Panc1 (cell line): ENCODE measurements at regions not wholly inside any gene's neighbourhood (a gene's known extent, or its start where the extent isn't known, plus 50 kb on each side); places are given as distances from the start of the nearest gene placed in this dataset.

Source experiments
- ATAC-seq: fragments of 200-7000 bp; cut with Tn5 transposase; 2 replicates; pipeline ENCODE4 v1.9.1; 2020; ENCODE audit warnings: mild to moderate bottlenecking, moderate library complexity
- BruUV-seq: library from RNA; stranded (reverse); fragments of 400-500 nt; replicated peaks from 2 replicates; lab custom pipeline; 2021; lab: Mats Ljungman, UMichigan
- CTCF ChIA-PET: fragments of 300-600 bp; sonication (Branson Sonifier 250); formaldehyde crosslinking; loops from one replicate; lab custom pipeline; 2022; ENCODE audit warnings: antibody characterized with exemption; lab: Charles Lee
- POLR2A ChIA-PET: fragments of 300-600 bp; sonication (Branson Sonifier 250); formaldehyde crosslinking; loops from one replicate; lab custom pipeline; 2022; ENCODE audit warnings: antibody characterized with exemption; lab: Charles Lee
- DNase-seq: peaks from one replicate; pipeline ENCODE4 v3.0.0-alpha.2; 2010; ENCODE audit warnings: low read depth, low spot score
- H3K27ac ChIP-seq: 2 replicates; pipeline ENCODE4 v1.5.1; 2011; ENCODE audit warnings: mild to moderate bottlenecking, low read length, inconsistent platforms
- H3K27me3 ChIP-seq: fragments of 200-500 bp; sonication (Bioruptor generic); 2 replicates; pipeline ENCODE4 v1.6.0; 2014; ENCODE audit warnings: low read length, inconsistent platforms; ENCODE audit not compliant: control insufficient read depth, insufficient read depth
- H3K36me3 ChIP-seq: fragments of 200-500 bp; sonication (Bioruptor generic); 2 replicates; pipeline ENCODE4 v1.5.1; 2014; ENCODE audit warnings: inconsistent platforms, mild to moderate bottlenecking, low read length, moderate library complexity; ENCODE audit not compliant: control insufficient read depth, insufficient read depth
- H3K4me1 ChIP-seq: 2 replicates; pipeline ENCODE4 v1.5.1; 2011; ENCODE audit warnings: inconsistent platforms, mild to moderate bottlenecking, low read length, moderate library complexity; ENCODE audit not compliant: control insufficient read depth, insufficient read depth
- H3K4me3 ChIP-seq, 2 experiments: 2 replicates each; pipeline ENCODE4 v1.5.1; 2011 to 2012; ENCODE audit warnings: low read depth in 2 of 2, low read length in 2 of 2, mild to moderate bottlenecking in 2 of 2, inconsistent platforms in 1 of 2, moderate library complexity in 1 of 2
- H3K9me3 ChIP-seq: fragments of 200-500 bp; sonication (Bioruptor generic); 2 replicates; pipeline ENCODE4 v1.5.1; 2014; ENCODE audit warnings: low read depth, mild to moderate bottlenecking, inconsistent platforms, low read length, moderate library complexity; ENCODE audit not compliant: control insufficient read depth, insufficient read depth
- POLR2AphosphoS5 ChIP-seq: IDR thresholded peaks from 2 replicates; pipeline ENCODE4 v1.6.1; 2012; ENCODE audit warnings: mild to moderate bottlenecking, low read depth, low read length, moderate library complexity
- SIN3A ChIP-seq: IDR thresholded peaks from 2 replicates; pipeline ENCODE4 v1.6.1; 2012; ENCODE audit warnings: low read depth, mild to moderate bottlenecking, low read length, moderate library complexity, borderline replicate concordance; ENCODE audit not compliant: insufficient read depth
- TCF7L2 ChIP-seq: IDR thresholded peaks from 2 replicates; pipeline ENCODE4 v1.6.1; 2011; ENCODE audit warnings: mild to moderate bottlenecking, low read depth, low read length, inconsistent platforms
- in situ Hi-C: cut with HindIII; loops from 2 replicates; pipeline ENCODE4 v1.10.0; 2016; ENCODE audit warnings: low sequenced_read_pairs, low pct_unique_long_range_greater_than_20kb
- intact Hi-C: fragments of 100-400 bp; cut with micrococcal nuclease; formaldehyde crosslinking; loops from one replicate; pipeline ENCODE4 v1.10.0; 2022; ENCODE audit not compliant: unreplicated experiment
- TF ChIP-seq, protein P1 (sequence below): fragments of 450-650 bp; IDR thresholded peaks from 2 replicates; pipeline ENCODE4 v1.5.1; 2017; ENCODE audit warnings: mild to moderate bottlenecking
- TF ChIP-seq, protein P2 (sequence below), 2 experiments: IDR thresholded peaks; 2 replicates each; pipeline ENCODE4 v1.6.1; 2011 to 2012; ENCODE audit warnings: low read depth in 2 of 2, control low read depth in 1 of 2, low read length in 1 of 2, mild to moderate bottlenecking in 1 of 2, moderate library complexity in 1 of 2; ENCODE audit not compliant: insufficient read depth in 1 of 2

DNA sequence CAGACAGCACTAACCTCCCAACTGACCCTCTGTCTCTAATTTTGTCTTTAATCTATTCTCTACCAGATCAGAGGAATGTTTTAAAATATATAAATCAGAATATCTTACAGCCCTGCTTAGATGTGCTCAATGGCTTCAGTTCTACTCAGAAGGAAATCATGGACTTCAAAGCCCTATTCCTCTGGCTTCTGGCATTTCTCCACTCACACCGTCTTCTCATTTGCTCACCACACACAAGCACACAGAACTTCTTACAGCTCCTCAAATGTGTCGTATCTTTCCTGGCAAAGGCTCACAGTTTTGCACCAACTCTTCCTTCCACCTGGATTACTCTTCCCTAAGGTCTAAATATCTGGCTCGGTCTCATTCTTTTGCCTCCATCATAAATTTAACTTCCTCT is 71.6 kb upstream of the NUDT7 start:
- CTCF ChIA-PET: no interaction called here

DNA sequence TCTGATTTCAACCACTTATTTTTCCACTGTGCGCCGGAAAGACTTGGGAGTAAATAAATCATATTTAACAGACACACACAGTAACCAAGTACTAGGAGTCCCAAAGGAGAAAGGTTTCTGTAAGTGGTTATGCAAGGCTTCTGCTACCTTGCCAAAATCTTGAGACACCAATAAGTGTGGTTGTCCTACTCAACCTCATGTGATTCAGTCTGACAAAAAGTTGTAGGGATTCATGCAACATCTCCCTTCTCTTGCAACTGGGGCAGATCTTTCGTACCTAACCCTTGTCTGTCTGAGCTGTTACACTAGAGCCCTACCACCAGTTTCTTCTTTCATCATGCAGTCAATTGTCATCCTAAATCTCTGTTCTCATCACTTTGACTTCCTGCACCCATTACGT is 69.9 kb upstream of the NUDT7 start:
- in situ Hi-C loops (no loop called here), intact Hi-C loops (no loop called here)
- H3K27ac ChIP-seq: no peak overlapping the region
- POLR2A ChIA-PET: no interaction called here
- H3K4me3 ChIP-seq: no peak overlapping the region
- CTCF ChIA-PET: no interaction called here
- TF ChIP-seq POLR2AphosphoS5: no peak
- TF ChIP-seq, protein P1, sequence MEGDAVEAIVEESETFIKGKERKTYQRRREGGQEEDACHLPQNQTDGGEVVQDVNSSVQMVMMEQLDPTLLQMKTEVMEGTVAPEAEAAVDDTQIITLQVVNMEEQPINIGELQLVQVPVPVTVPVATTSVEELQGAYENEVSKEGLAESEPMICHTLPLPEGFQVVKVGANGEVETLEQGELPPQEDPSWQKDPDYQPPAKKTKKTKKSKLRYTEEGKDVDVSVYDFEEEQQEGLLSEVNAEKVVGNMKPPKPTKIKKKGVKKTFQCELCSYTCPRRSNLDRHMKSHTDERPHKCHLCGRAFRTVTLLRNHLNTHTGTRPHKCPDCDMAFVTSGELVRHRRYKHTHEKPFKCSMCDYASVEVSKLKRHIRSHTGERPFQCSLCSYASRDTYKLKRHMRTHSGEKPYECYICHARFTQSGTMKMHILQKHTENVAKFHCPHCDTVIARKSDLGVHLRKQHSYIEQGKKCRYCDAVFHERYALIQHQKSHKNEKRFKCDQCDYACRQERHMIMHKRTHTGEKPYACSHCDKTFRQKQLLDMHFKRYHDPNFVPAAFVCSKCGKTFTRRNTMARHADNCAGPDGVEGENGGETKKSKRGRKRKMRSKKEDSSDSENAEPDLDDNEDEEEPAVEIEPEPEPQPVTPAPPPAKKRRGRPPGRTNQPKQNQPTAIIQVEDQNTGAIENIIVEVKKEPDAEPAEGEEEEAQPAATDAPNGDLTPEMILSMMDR: no peak
- TF ChIP-seq, protein P2, sequence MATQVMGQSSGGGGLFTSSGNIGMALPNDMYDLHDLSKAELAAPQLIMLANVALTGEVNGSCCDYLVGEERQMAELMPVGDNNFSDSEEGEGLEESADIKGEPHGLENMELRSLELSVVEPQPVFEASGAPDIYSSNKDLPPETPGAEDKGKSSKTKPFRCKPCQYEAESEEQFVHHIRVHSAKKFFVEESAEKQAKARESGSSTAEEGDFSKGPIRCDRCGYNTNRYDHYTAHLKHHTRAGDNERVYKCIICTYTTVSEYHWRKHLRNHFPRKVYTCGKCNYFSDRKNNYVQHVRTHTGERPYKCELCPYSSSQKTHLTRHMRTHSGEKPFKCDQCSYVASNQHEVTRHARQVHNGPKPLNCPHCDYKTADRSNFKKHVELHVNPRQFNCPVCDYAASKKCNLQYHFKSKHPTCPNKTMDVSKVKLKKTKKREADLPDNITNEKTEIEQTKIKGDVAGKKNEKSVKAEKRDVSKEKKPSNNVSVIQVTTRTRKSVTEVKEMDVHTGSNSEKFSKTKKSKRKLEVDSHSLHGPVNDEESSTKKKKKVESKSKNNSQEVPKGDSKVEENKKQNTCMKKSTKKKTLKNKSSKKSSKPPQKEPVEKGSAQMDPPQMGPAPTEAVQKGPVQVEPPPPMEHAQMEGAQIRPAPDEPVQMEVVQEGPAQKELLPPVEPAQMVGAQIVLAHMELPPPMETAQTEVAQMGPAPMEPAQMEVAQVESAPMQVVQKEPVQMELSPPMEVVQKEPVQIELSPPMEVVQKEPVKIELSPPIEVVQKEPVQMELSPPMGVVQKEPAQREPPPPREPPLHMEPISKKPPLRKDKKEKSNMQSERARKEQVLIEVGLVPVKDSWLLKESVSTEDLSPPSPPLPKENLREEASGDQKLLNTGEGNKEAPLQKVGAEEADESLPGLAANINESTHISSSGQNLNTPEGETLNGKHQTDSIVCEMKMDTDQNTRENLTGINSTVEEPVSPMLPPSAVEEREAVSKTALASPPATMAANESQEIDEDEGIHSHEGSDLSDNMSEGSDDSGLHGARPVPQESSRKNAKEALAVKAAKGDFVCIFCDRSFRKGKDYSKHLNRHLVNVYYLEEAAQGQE (IDR thresholded peaks at IDR 0.05; ENCODE audit: insufficient read depth in 1 of 2, low read depth in 2 of 2, low read length in 1 of 2): no peak
- no peak for TF ChIP-seq TCF7L2
- no peak for TF ChIP-seq SIN3A
- no peaks in the 10 kb centered on the region for H3K4me1 ChIP-seq
- H3K9me3 ChIP-seq: no peaks in the 10 kb centered on the region
- DNase-seq (no peak), ATAC-seq (no peak)
- H3K27me3 ChIP-seq: no peaks in the 10 kb centered on the region
- BruUV-seq: no TSS peak
- no peaks in the 10 kb centered on the region for H3K36me3 ChIP-seq

More for the DNA sequence above, 71.6 kb upstream of the NUDT7 start:
- Histone ChIP-seq H3K4me3 (no peak overlapping the region), H3K27me3 (no peaks in the 10 kb centered on the region), H3K9me3 (no peaks in the 10 kb centered on the region), H3K36me3 (no peaks in the 10 kb centered on the region), H3K4me1 (no peaks in the 10 kb centered on the region), H3K27ac (no peak overlapping the region)
- no TSS peak for BruUV-seq
- POLR2A ChIA-PET: no interaction called here
- intact Hi-C loops: no loop called here
- in situ Hi-C loops: no loop called here
- TF ChIP-seq TCF7L2: no peak
- TF ChIP-seq, protein P1: no peak
- no peak for TF ChIP-seq SIN3A
- TF ChIP-seq, protein P2 (IDR thresholded peaks at IDR 0.05; ENCODE audit: insufficient read depth in 1 of 2, low read depth in 2 of 2, low read length in 1 of 2): no peak
- TF ChIP-seq POLR2AphosphoS5: no peak
- DNase-seq (no peak), ATAC-seq (no peak)
